Stimulated activated CD8-positive, alpha-beta memory T cell treated with anti-CD3 and anti-CD28 coated beads, Interleukin-4, amount 100 ng/mL, for 4 hours (primary cell): ENCODE measurements at regions not wholly inside any gene's neighbourhood (a gene's known extent, or its start where the extent isn't known, plus 50 kb on each side); places are given as distances from the start of the nearest gene placed in this dataset.

ENCODE experiments used
- DNase-seq, 2 donors: peaks; one replicate each; pipeline ENCODE4 v3.0.0-alpha.2; 2020; ENCODE audit warnings: low read depth in 2 of 2, low spot score in 1 of 2

DNA sequence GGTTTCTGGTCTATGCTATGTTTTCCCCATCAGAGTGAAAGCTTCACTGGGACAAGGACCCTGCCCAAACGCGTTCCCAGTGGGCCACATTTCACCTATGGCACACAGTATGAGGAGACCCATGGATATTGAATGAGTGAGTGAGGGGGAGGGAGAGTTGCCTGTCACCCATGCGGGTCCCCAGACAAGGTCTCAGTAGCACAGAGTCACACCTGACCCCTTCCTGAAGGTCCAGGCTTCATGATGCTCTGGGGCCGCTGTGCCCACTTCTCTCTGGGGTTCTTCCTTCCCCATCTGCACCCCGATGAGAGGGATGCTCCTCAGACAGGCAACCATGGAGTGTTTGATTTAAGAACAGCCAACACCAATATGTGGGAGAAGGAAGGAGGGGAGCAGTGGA is 72.3 kb upstream of the CSF3R start:
- DNase-seq: no peak

DNA sequence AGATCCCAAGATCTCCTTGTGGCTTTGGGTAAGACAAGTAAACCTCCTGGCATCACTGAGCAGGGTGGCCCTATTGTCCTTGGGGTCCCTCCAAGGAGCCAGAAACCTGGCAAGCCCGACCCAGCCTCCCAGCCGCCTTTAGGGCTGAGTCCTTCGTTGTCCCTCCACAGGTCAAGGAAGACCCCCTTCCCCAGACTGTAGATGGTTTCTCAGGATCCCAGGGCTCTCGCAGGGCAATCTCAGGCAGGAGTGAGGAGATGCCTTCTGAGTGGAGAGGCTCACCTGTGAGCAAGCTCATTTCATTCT is 71.6 kb upstream of the CSF3R start:
- no peak for DNase-seq

DNA sequence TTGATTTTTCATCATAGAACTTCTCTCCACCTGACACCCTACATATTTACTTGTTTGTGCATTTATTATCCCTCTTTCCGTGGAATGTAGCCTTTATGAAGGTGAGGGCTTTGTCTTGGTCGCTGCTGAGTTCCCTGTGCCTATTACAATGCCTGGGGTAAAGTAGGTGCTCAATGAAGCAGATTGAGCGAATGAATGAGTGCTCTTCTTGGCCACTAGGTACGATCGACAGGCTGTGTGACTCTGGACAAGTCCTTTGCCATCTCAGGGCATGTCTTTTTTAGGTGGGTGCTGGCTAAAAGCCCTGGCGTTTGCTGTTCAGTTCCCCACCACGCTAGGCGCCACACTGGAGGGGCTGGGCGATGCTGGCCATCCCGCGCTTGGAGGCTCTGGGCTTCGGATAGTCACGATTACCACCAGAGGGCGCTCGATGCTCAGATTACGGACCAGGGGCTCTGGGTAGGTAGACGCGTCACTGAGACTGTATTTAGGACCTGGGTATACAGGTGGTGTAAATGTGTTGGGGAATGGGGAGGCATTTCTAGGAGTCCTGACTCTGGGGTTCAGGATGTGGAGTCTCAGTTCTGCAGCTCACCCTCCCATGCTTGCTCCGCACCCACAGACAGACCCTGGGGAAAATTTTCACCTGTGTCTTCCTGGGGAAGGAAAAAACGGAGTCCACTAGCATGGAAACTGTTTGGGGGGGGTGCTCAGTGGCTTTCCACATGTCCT is 71.0 kb upstream of the CSF3R start:
- peak; percentile 14 to 29 for DNase-seq

DNA sequence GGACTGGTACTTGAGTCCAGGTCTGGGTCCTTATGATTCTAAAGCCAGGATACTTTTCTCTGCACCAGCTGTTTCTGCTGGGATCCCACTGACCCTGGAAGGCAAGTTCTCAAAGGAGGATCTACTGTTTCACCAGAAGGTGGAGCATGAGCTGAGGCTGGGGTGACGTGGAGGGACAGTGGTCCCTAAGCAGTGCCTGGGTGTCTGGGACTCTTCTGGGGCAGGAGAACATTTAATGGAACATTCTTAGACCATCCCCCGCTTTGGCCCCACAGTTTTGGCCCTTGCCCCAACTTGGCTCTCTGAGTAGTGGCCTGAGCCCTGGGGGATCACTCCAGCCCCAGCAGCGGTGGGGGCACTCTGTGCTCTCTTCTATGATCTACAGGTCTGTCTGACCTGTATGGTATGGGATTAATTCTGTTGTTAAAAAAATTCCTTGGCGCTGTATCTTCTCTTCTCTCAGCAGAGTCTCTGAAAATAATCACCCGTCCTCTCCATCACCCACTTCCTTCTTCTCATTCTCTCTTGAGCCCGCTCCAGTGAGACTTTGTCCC is 60.3 kb upstream of the CSF3R start:
- no peak for DNase-seq

DNA sequence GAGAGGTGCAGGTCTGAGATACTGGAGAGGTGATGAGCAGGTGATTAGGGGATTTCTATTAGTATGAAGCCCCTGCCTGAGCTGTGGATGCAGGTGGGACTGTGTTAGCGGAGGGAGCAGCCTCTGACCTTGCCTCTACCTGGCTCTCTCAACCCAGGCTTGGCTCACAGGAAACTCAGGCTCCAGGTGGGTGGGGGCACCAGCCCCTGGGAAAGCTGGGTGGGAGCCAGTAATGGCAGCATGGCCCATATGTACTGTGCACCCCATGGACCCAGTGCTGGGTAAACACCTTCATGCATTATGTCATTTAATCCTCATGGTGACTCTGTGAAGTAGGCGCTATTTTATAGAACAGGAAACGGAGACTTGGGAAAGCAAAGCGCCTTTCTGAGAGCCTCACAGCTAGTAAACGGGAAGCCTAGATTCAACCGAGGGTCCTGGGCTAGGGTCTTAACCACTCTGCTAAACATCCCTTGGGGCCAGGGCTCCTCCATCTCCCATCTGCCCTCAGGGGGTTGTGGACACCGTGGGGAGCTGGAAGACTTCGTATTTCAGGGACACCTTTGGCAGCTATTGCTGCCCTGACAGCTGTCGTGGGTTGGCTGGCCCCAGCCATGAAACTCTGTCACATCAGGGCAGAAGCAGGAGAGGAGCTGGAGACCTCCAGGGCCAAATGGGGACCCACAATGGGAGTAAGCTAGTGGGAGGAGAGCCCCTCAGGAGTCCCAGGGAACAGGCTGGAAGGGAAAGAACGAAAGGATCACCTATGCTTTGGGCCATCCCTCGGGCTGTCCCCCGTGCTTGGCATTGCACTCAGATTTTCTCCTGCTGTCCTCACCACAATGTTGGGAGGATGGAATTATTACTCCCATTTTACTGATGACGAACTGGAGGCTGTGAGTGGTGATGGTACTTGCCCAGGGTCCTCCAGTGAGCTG is 59.6 kb upstream of the CSF3R start:
- DNase-seq: no peak

DNA sequence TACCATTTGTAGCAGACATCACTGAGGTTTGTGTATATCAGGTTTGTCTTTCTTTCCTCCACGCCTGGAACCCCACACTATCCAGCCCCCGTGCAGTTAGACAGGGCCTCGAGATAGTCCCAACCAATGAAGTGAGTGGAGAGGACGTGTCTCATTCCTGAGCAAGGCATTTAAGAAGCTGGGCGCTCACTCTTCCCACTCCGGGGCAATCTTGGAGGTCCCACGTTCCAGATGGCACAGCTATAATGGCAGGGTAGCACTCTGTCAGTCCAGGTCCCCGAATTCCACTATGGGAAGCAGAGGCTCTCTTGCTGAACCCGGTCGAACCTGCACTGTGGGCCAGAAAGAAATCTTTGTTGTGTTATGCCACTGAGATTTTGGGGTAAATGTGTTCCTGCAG is 57.3 kb upstream of the CSF3R start:
- no peak for DNase-seq

DNA sequence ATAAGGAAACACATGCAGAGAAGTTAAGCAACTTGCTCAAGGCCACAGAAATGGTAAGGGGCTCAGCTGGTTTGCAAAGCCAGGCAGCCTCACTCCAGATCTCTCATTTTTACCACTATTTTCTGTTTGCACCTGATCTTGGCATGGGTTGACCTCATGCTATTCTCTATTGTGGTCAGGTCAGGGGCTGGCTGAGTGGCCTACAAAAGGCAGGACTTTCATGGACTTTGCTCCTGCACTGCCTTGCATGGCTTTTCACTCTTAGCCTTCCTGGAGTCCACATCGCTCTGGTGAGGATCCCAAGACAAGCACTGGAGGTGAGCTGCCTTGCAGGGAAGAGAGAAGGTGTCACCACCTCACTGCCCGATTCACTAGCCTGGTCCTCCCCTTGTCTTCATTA is 56.8 kb upstream of the CSF3R start:
- DNase-seq: no peak

DNA sequence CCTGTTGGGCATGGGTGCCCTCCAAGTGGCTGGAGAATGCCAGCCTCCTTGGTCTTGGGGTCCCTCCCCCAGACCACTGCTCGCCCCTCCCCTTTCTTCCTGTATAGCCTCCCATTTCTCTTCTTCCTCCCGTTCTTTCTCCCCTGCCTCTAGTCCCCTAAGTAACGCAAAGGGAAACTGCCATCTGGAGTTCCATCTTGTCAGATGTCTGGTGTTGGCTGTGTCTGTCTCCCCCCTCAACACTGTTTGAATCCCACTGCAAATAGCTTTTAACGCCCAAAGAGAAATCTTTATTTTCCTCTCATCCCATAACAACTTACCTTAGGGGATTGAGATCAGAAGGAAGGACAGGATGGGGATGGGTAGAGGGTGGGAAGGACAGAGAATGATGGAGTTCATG is 55.3 kb upstream of the CSF3R start:
- no peak for DNase-seq

DNA sequence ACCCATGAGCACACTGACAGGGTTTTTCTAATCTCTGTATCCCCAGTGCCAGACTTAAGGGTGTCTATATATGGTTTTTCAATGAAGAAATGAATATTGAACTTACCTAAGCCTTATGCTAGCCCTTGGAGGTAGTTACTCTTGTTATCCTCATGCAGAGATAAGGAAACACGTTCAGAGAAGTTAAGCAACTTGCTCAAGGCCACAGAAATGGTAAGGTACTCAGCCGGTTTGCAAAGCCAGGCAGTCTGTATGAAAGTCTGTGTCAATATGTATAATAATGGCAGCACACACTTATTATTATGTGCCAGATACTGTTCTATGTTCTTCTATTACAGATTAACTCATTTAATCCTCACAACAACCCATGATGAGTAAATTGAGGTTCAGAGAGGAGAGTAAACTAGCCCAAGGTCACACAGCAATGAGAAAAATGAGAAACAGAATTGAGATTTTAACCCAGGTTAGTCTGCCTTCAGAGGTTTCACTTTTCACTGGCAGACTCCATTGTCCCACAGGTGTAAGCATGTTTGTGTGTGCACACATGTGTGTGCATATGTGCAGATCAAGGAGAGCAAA is 54.6 kb upstream of the CSF3R start:
- DNase-seq: no peak

DNA sequence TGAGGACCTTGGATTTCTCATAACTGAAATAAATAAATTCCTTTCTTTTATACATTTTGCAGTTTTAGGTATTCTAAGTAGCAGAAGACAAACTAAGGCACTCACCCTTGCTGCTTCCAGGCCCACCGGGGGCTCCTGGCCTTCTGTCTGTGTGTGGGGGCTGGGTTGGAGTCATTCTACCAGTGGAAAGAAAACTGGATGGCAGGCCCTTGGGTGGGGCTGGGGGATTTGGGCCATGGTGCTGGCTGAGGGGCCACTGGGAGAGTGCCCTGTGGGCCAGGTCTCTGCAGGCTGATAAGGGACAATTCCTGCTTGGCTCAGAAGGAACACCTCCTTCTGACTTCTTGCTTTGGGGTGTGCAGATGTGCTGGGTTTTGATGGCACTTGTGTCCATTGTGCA is 54.0 kb upstream of the CSF3R start:
- no peak for DNase-seq

DNA sequence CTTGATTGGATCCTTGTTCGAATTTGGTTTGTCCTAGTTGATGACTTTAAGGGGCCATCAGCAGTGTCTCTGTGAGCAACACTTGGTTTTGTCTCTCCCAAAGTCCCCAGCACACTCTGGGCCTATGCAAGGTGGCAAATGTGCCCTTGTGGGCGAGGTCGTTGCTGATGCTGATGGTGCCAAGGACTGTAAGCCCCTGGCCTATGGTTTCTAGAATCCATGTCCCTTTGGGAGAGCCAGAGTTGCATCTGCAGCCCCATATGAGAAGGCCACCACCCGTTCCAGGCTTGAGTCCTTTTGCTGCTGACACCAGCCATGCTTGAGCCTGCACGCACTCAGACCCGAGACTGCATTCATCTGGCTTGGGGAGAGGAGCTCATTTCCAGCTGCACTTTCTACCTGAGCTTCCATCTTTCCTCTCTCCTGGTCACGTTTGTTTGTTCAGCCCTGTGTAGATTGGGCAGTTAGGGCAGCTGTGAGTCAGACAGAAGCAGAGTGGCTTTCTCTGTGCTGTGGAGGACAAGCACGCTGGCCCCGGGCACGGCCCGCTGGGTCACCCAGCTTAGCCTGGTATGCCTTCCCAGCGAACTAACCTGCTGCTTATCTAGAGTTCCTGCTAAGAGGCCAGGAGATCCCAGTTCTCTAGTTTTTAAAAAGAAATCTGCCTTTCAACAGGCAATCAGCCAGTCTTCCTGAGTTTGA is 52.1 kb upstream of the CSF3R start:
- DNase-seq: no peak

DNA sequence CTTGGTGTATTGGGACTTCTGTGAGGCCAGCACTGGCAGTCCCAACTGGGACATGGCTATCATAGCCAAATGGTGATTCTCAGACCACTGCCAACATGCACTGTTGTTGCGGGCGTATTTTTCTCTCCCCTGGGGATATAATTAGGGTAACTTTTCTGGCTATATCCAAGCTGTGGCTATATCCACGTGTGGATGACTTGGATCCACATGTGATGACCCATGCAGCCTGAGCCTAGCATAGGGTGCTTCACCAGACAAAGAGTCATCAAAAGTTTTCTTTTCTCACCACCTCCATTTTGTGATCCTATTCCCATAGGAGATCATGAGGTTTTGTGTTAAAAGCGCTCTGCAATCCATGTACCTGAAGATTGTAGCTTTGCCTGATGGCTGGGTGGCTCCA is 51.2 kb upstream of the CSF3R start:
- DNase-seq: no peak

DNA sequence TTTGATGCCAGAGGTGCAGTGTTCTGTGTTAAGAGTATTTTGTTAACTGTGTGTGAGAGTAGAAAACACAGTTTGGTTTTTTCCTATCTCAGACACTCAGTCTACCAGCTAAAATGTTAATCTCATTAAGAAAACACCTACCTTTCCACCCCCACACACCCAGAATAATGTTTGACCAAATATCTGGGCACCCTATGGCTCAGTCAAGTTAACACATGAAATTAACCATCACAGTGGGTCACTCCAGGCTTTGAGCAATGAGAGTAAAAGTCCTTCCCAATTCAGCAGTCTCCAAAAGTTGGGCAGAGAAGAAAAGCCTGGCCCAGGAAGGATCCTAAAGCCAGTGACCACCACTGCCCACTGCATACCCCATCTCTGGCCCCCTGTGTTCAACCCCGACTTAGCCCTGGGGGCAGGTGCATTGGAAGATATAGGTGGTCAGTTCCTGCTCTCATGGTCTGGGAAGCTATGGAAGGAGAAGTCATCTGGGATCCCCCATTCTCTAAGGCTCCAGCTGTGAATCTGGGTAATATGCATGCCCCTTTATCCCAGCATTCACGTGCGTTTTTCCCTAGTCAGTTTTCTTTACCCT is 50.2 kb upstream of the CSF3R start:
- no peak for DNase-seq
